ENCODE measurements at regions not wholly inside any gene's neighbourhood (a gene's known extent, or its start where the extent isn't known, plus 50 kb on each side); places are given as distances from the start of the nearest gene placed in this dataset.

GRCh38 chr16:77488652-77489051, 53.8 kb upstream of the ADAMTS18 start:
- Histone ChIP-seq H3K4me1 (ENCODE audit: insufficient read depth, low read length, severe bottlenecking) (no peaks in the 10 kb centered on the region), H3K4me3 (ENCODE audit: low read depth, low read length, poor library complexity, severe bottlenecking) (no peak overlapping the region), H3K27me3 (ENCODE audit: insufficient read depth, low read length) (no peaks in the 10 kb centered on the region), H3K27ac (ENCODE audit: low read depth, low read length, poor library complexity, severe bottlenecking) (no peak overlapping the region), H3K36me3 (ENCODE audit: insufficient read depth, low read length) (no peaks in the 10 kb centered on the region), H3K9me2 (ENCODE audit: low read depth, low read length) (no peaks in the 10 kb centered on the region), H3K79me2 (ENCODE audit: insufficient read depth, low read length) (no peaks in the 10 kb centered on the region), H2AFZ (ENCODE audit: low read length) (no peak overlapping the region), H3K4me2 (ENCODE audit: low read length) (no peak overlapping the region), H3K9me3 (ENCODE audit: low read length) (no peaks in the 10 kb centered on the region), H3F3A (ENCODE audit: insufficient read depth, low read length) (no peaks in the 10 kb centered on the region), H4K20me1 (ENCODE audit: insufficient read depth, low read length) (no peaks in the 10 kb centered on the region), H3K9ac (ENCODE audit: low read length) (no peak overlapping the region)
- no peak for TF ChIP-seq EZH2 (IDR thresholded peaks at IDR 0.05; ENCODE audit: borderline replicate concordance, low read length)
- TF ChIP-seq, protein P1, sequence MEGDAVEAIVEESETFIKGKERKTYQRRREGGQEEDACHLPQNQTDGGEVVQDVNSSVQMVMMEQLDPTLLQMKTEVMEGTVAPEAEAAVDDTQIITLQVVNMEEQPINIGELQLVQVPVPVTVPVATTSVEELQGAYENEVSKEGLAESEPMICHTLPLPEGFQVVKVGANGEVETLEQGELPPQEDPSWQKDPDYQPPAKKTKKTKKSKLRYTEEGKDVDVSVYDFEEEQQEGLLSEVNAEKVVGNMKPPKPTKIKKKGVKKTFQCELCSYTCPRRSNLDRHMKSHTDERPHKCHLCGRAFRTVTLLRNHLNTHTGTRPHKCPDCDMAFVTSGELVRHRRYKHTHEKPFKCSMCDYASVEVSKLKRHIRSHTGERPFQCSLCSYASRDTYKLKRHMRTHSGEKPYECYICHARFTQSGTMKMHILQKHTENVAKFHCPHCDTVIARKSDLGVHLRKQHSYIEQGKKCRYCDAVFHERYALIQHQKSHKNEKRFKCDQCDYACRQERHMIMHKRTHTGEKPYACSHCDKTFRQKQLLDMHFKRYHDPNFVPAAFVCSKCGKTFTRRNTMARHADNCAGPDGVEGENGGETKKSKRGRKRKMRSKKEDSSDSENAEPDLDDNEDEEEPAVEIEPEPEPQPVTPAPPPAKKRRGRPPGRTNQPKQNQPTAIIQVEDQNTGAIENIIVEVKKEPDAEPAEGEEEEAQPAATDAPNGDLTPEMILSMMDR (IDR thresholded peaks at IDR 0.05; ENCODE audit: low read length), result no peak

- H3K9me3 ChIP-seq (ENCODE audit: low read length), result no peaks in the 10 kb centered on the region
- no peaks in the 10 kb centered on the region for H3K27me3 ChIP-seq (ENCODE audit: insufficient read depth, low read length)
- no peaks in the 10 kb centered on the region for H3K9me2 ChIP-seq (ENCODE audit: low read depth, low read length)
- H3K79me2 ChIP-seq (ENCODE audit: insufficient read depth, low read length), result no peaks in the 10 kb centered on the region
- H3K27ac ChIP-seq (ENCODE audit: low read depth, low read length, poor library complexity, severe bottlenecking), result no peak overlapping the region
- no peaks in the 10 kb centered on the region for H3K36me3 ChIP-seq (ENCODE audit: insufficient read depth, low read length)
- H2AFZ ChIP-seq (ENCODE audit: low read length), result no peak overlapping the region
- H3K4me1 ChIP-seq (ENCODE audit: insufficient read depth, low read length, severe bottlenecking), result no peaks in the 10 kb centered on the region
- H3F3A ChIP-seq (ENCODE audit: insufficient read depth, low read length), result no peaks in the 10 kb centered on the region
- no peak for TF ChIP-seq EZH2 (IDR thresholded peaks at IDR 0.05; ENCODE audit: borderline replicate concordance, low read length)
- TF ChIP-seq, protein P1 (IDR thresholded peaks at IDR 0.05; ENCODE audit: low read length), result no peak
- H3K9ac ChIP-seq (ENCODE audit: low read length), result no peak overlapping the region
- no peak overlapping the region for H3K4me3 ChIP-seq (ENCODE audit: low read depth, low read length, poor library complexity, severe bottlenecking)
- H3K4me2 ChIP-seq (ENCODE audit: low read length), result no peak overlapping the region
- H4K20me1 ChIP-seq (ENCODE audit: insufficient read depth, low read length), result no peaks in the 10 kb centered on the region
Measured at GRCh38 chr16:77491091-77491490, 56.3 kb upstream of the ADAMTS18 start.

DNA sequence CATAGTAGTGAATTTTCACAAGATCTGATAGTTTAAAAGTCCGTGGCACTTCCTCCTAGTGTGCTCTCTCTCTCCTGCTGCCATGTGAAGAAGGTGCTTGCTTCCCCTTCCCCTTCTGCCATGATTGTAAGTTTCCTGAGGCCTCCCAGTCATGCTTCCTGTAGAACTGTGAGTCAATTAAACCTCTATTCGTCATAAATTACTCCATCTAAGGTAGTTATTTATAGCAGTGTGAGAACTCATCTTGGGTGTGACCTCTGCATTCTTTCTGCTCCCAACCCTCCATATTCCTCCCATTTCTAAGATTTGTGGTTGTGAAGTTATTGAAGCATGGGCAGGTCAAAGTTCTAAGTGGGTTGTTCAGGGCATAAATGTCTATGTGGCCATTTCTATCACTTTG, 62.1 kb upstream of the ADAMTS18 start:
- no peak overlapping the region for H3K9ac ChIP-seq (ENCODE audit: low read length)
- no peaks in the 10 kb centered on the region for H3K27me3 ChIP-seq (ENCODE audit: insufficient read depth, low read length)
- H4K20me1 ChIP-seq (ENCODE audit: insufficient read depth, low read length), result no peaks in the 10 kb centered on the region
- H3K4me2 ChIP-seq (ENCODE audit: low read length), result no peak overlapping the region
- TF ChIP-seq, protein P1 (IDR thresholded peaks at IDR 0.05; ENCODE audit: low read length), result no peak
- no peak for TF ChIP-seq EZH2 (IDR thresholded peaks at IDR 0.05; ENCODE audit: borderline replicate concordance, low read length)
- no peaks in the 10 kb centered on the region for H3K9me3 ChIP-seq (ENCODE audit: low read length)
- no peaks in the 10 kb centered on the region for H3K79me2 ChIP-seq (ENCODE audit: insufficient read depth, low read length)
- no peak overlapping the region for H3K27ac ChIP-seq (ENCODE audit: low read depth, low read length, poor library complexity, severe bottlenecking)
- no peaks in the 10 kb centered on the region for H3F3A ChIP-seq (ENCODE audit: insufficient read depth, low read length)
- H2AFZ ChIP-seq (ENCODE audit: low read length), result no peak overlapping the region
- no peaks in the 10 kb centered on the region for H3K36me3 ChIP-seq (ENCODE audit: insufficient read depth, low read length)
- H3K4me3 ChIP-seq (ENCODE audit: low read depth, low read length, poor library complexity, severe bottlenecking), result no peak overlapping the region
- H3K4me1 ChIP-seq (ENCODE audit: insufficient read depth, low read length, severe bottlenecking), result no peaks in the 10 kb centered on the region
- no peaks in the 10 kb centered on the region for H3K9me2 ChIP-seq (ENCODE audit: low read depth, low read length)
